ENCODE measurements at regions not wholly inside any gene's neighbourhood (a gene's known extent, or its start where the extent isn't known, plus 50 kb on each side); places are given as distances from the start of the nearest gene placed in this dataset.
"Not testable (repeated sequence)": the region's sequence is repeated elsewhere in the genome, so short reads cannot be mapped to it uniquely, and the experiment has no call there.

GRCh38 chrX:56618323-56618722 is 54.9 kb downstream of the UBQLN2 start:
- intact Hi-C loops (cut with DNase I, micrococcal nuclease), result loop anchor here in 1 of 2 experiments (10.0 kb wide), 1 partner anchor 86 kb away; no protein-coding TSS in a partner anchor
- no peaks in the 10 kb centered on the region for H3K36me3 ChIP-seq (ENCODE audit: insufficient read depth, low read length)
- ChIA-PET POLR2A (no interaction called here), CTCF (no interaction called here)
- DNase-seq (no peak), ATAC-seq (ENCODE audit: poor library complexity) (no peak)
- no peaks in the 10 kb centered on the region for H3K4me1 ChIP-seq (ENCODE audit: insufficient read depth, low read length)
- peaks cover 5% of the 10 kb centered on the region for H3K9me3 Mint-ChIP-seq
- H3K27ac ChIP-seq (ENCODE audit: low read depth in 1 of 2, low read length in 2 of 2), result no peak overlapping the region
- H3K27me3 ChIP-seq (ENCODE audit: control insufficient read depth in 1 of 2, insufficient read depth in 2 of 2, low read length in 2 of 2), result no peaks in the 10 kb centered on the region
- H3K4me1 Mint-ChIP-seq (ENCODE audit: low read depth), result no peaks in the 10 kb centered on the region
- peaks cover 12% of the 10 kb centered on the region for H3K36me3 Mint-ChIP-seq (ENCODE audit: low read depth)
- H3K4me3 Mint-ChIP-seq, result no peak overlapping the region
- H3K27ac Mint-ChIP-seq, result no peak overlapping the region
- TF ChIP-seq CTCF (IDR thresholded peaks at IDR 0.05), result no peak
- H3K27me3 Mint-ChIP-seq, result no peaks in the 10 kb centered on the region
- no peak overlapping the region for H3K4me3 ChIP-seq (ENCODE audit: low read length)
- peaks cover 0 to 4% of the 10 kb centered on the region in 2 experiments for H3K9me3 ChIP-seq (ENCODE audit: control insufficient read depth in 1 of 2, insufficient read depth in 1 of 2, low read length in 2 of 2)

GRCh38 chrX:56623316-56623715 is 59.9 kb downstream of the UBQLN2 start:
- H3K9me3 ChIP-seq (ENCODE audit: control insufficient read depth in 1 of 2, insufficient read depth in 1 of 2, low read length in 2 of 2), result peaks cover 3 to 12% of the 10 kb centered on the region in 2 experiments
- intact Hi-C loops (cut with DNase I, micrococcal nuclease), result loop anchor here in 1 of 2 experiments (10.0 kb wide), 1 partner anchor 59 kb away; the partner anchor contains the start of gene UBQLN2
- ATAC-seq (ENCODE audit: poor library complexity), result no peak
- Mint-ChIP-seq H3K27me3 (no peaks in the 10 kb centered on the region), H3K36me3 (ENCODE audit: low read depth) (peaks cover 28% of the 10 kb centered on the region), H3K4me1 (ENCODE audit: low read depth) (no peaks in the 10 kb centered on the region), H3K4me3 (no peak overlapping the region), H3K27ac (no peak overlapping the region), H3K9me3 (peaks cover 5% of the 10 kb centered on the region)
- ChIA-PET POLR2A (no interaction called here), CTCF (interaction anchor here (0.6 kb wide), 1 partner anchor 32 kb away, joined by 3 read pairs; no protein-coding TSS in a partner anchor)
- H3K4me3 ChIP-seq (ENCODE audit: low read length), result no peak overlapping the region
- no peak for DNase-seq
- no peaks in the 10 kb centered on the region for H3K36me3 ChIP-seq (ENCODE audit: insufficient read depth, low read length)
- H3K27ac ChIP-seq (ENCODE audit: low read depth in 1 of 2, low read length in 2 of 2), result no peak overlapping the region
- no peaks in the 10 kb centered on the region for H3K4me1 ChIP-seq (ENCODE audit: insufficient read depth, low read length)
- no peaks in the 10 kb centered on the region for H3K27me3 ChIP-seq (ENCODE audit: control insufficient read depth in 1 of 2, insufficient read depth in 2 of 2, low read length in 2 of 2)
- TF ChIP-seq CTCF (IDR thresholded peaks at IDR 0.05), result no peak

- DNase-seq; H3K27ac Mint-ChIP-seq; H3K4me1 Mint-ChIP-seq (ENCODE audit: low read depth): not testable (repeated sequence)
These were observed 71.6 kb downstream of the UBQLN2 start for GRCh38 chrX:56635060-56635459.

GRCh38 chrX:56661193-56661592 is 67.8 kb upstream of the NBDY start:
- ATAC-seq (ENCODE audit: poor library complexity), result no peak
- no peak for TF ChIP-seq CTCF (IDR thresholded peaks at IDR 0.05)
- Mint-ChIP-seq H3K36me3 (ENCODE audit: low read depth) (peaks cover 17% of the 10 kb centered on the region), H3K4me1 (ENCODE audit: low read depth) (no peaks in the 10 kb centered on the region), H3K4me3 (no peak overlapping the region), H3K27ac (no peak overlapping the region), H3K27me3 (no peaks in the 10 kb centered on the region), H3K9me3 (no peaks in the 10 kb centered on the region)
- H3K4me1 ChIP-seq (ENCODE audit: insufficient read depth, low read length), result no peaks in the 10 kb centered on the region
- H3K9me3 ChIP-seq (ENCODE audit: control insufficient read depth in 1 of 2, insufficient read depth in 1 of 2, low read length in 2 of 2), result peaks cover 4% of the 10 kb centered on the region in 2 experiments
- no peak overlapping the region for H3K27ac ChIP-seq (ENCODE audit: low read depth in 1 of 2, low read length in 2 of 2)
- H3K4me3 ChIP-seq (ENCODE audit: low read length), result no peak overlapping the region
- ChIA-PET POLR2A (no interaction called here), CTCF (no interaction called here)
- no peak for DNase-seq
- intact Hi-C loops (cut with DNase I, micrococcal nuclease), result no loop called here
- H3K36me3 ChIP-seq (ENCODE audit: insufficient read depth, low read length), result no peaks in the 10 kb centered on the region
- no peaks in the 10 kb centered on the region for H3K27me3 ChIP-seq (ENCODE audit: control insufficient read depth in 1 of 2, insufficient read depth in 2 of 2, low read length in 2 of 2)

More at GRCh38 chrX:56635060-56635459, 71.6 kb downstream of the UBQLN2 start:
- H3K9me3 Mint-ChIP-seq; POLR2A ChIA-PET; H3K27me3 ChIP-seq (ENCODE audit: control insufficient read depth in 1 of 2, insufficient read depth in 2 of 2, low read length in 2 of 2); H3K36me3 ChIP-seq (ENCODE audit: insufficient read depth, low read length); CTCF ChIA-PET; H3K4me3 Mint-ChIP-seq; H3K4me3 ChIP-seq (ENCODE audit: low read length); H3K27me3 Mint-ChIP-seq; intact Hi-C loops (cut with DNase I, micrococcal nuclease); H3K27ac ChIP-seq (ENCODE audit: low read depth in 1 of 2, low read length in 2 of 2); H3K4me1 ChIP-seq (ENCODE audit: insufficient read depth, low read length); ATAC-seq (ENCODE audit: poor library complexity): not testable (repeated sequence)
- H3K9me3 ChIP-seq (ENCODE audit: control insufficient read depth in 1 of 2, insufficient read depth in 1 of 2, low read length in 2 of 2), result peaks cover 0 to 11% of the 10 kb centered on the region in 2 experiments
- H3K36me3 Mint-ChIP-seq (ENCODE audit: low read depth), result peaks cover 19% of the 10 kb centered on the region
